Activated CD8-positive, alpha-beta T cell treated with anti-CD3 and anti-CD28 coated beads for 36 hours (primary cell): ENCODE measurements at regions not wholly inside any gene's neighbourhood (a gene's known extent, or its start where the extent isn't known, plus 50 kb on each side); places are given as distances from the start of the nearest gene placed in this dataset.

Experiments used
- ATAC-seq: fragments of 200-7000 bp; cut with Tn5 transposase; one replicate; pipeline ENCODE4 v1.10.0; 2021; ENCODE audit warnings: mild to moderate bottlenecking, moderate library complexity
- CTCF ChIA-PET: fragments of 350-600 bp; sonication (Branson Sonifier 250); formaldehyde crosslinking; loops from one replicate; lab custom pipeline; 2021; ENCODE audit warnings: antibody characterized with exemption; lab: Charles Lee
- POLR2A ChIA-PET: fragments of 350-600 bp; sonication (Branson Sonifier 250); formaldehyde crosslinking; loops from one replicate; lab custom pipeline; 2021; ENCODE audit warnings: antibody characterized with exemption; lab: Charles Lee
- DNase-seq: peaks from one replicate; pipeline ENCODE4 v3.0.0-alpha.2; 2020
- H3K27ac Mint-ChIP-seq: one replicate; pipeline ENCODE4 v1.8.0; 2021; ENCODE audit warnings: mild to moderate bottlenecking, mixed read lengths
- H3K27me3 Mint-ChIP-seq: one replicate; pipeline ENCODE4 v1.8.0; 2021; ENCODE audit warnings: mixed read lengths
- H3K36me3 Mint-ChIP-seq: one replicate; pipeline ENCODE4 v1.8.0; 2021; ENCODE audit warnings: low read depth, mixed read lengths
- H3K4me1 Mint-ChIP-seq: one replicate; pipeline ENCODE4 v1.8.0; 2021; ENCODE audit warnings: low read depth, mixed read lengths
- H3K4me3 Mint-ChIP-seq: one replicate; pipeline ENCODE4 v1.8.0; 2021; ENCODE audit warnings: mild to moderate bottlenecking, moderate library complexity, mixed read lengths
- H3K9me3 Mint-ChIP-seq: one replicate; pipeline ENCODE4 v1.8.0; 2021; ENCODE audit warnings: mixed read lengths
- CTCF ChIP-seq: fragments of 200-600 bp; IDR thresholded peaks from one replicate; pipeline ENCODE4 v1.8.0; 2022; ENCODE audit warnings: antibody characterized with exemption, mild to moderate bottlenecking
- intact Hi-C: fragments of 100-400 bp; cut with micrococcal nuclease; formaldehyde crosslinking; loops from one replicate; pipeline ENCODE4 v1.10.0; 2022

- TF ChIP-seq CTCF = no peak
- Mint-ChIP-seq H3K27ac (no peak overlapping the region), H3K36me3 (no peaks in the 10 kb centered on the region), H3K4me3 (no peak overlapping the region), H3K27me3 (no peaks in the 10 kb centered on the region), H3K4me1 (no peaks in the 10 kb centered on the region), H3K9me3 (no peaks in the 10 kb centered on the region)
- DNase-seq (no peak), ATAC-seq (no peak)
- intact Hi-C loops = no loop called here
- POLR2A ChIA-PET = no interaction called here
- CTCF ChIA-PET = interaction anchor here (1.5 kb wide), 1 partner anchor 123 kb away, joined by 4 read pairs; no protein-coding TSS in a partner anchor
Measured at GRCh38 chr18:56453631-56454030, 184.8 kb downstream of the TXNL1 start.

- TF ChIP-seq CTCF = no peak
- H3K4me3 Mint-ChIP-seq = no peak overlapping the region
- CTCF ChIA-PET = no interaction called here
- H3K4me1 Mint-ChIP-seq = no peaks in the 10 kb centered on the region
- H3K27ac Mint-ChIP-seq = no peak overlapping the region
- H3K36me3 Mint-ChIP-seq = no peaks in the 10 kb centered on the region
- ATAC-seq (no peak), DNase-seq (no peak)
- H3K27me3 Mint-ChIP-seq = peaks cover 2% of the 10 kb centered on the region
- POLR2A ChIA-PET = no interaction called here
- H3K9me3 Mint-ChIP-seq = no peaks in the 10 kb centered on the region
- intact Hi-C loops = no loop called here
Measured at GRCh38 chr18:56451188-56451587, 187.2 kb downstream of the TXNL1 start.

GRCh38 chr18:56448751-56449150, 189.6 kb downstream of the TXNL1 start:
- CTCF ChIA-PET = no interaction called here
- DNase-seq (no peak), ATAC-seq (no peak)
- Mint-ChIP-seq H3K9me3 (no peaks in the 10 kb centered on the region), H3K4me1 (no peaks in the 10 kb centered on the region), H3K27ac (no peak overlapping the region), H3K27me3 (peaks cover 2% of the 10 kb centered on the region), H3K4me3 (no peak overlapping the region), H3K36me3 (no peaks in the 10 kb centered on the region)
- intact Hi-C loops = no loop called here
- no peak for TF ChIP-seq CTCF
- POLR2A ChIA-PET = no interaction called here

- no peak for TF ChIP-seq CTCF
- ChIA-PET CTCF (no interaction called here), POLR2A (no interaction called here)
- H3K4me1 Mint-ChIP-seq = no peaks in the 10 kb centered on the region
- H3K9me3 Mint-ChIP-seq = no peaks in the 10 kb centered on the region
- no peak overlapping the region for H3K27ac Mint-ChIP-seq
- DNase-seq (no peak), ATAC-seq (no peak)
- no peak overlapping the region for H3K4me3 Mint-ChIP-seq
- H3K27me3 Mint-ChIP-seq = peaks cover 2% of the 10 kb centered on the region
- H3K36me3 Mint-ChIP-seq = no peaks in the 10 kb centered on the region
- intact Hi-C loops = no loop called here
Measured at GRCh38 chr18:56445422-56445821, 193.0 kb downstream of the TXNL1 start.

GRCh38 chr18:56444201-56444600, 194.2 kb downstream of the TXNL1 start:
- no peaks in the 10 kb centered on the region for H3K36me3 Mint-ChIP-seq
- DNase-seq (no peak), ATAC-seq (no peak)
- H3K27ac Mint-ChIP-seq = no peak overlapping the region
- H3K4me3 Mint-ChIP-seq = no peak overlapping the region
- H3K9me3 Mint-ChIP-seq = no peaks in the 10 kb centered on the region
- intact Hi-C loops = no loop called here
- ChIA-PET POLR2A (no interaction called here), CTCF (no interaction called here)
- no peak for TF ChIP-seq CTCF
- peaks cover 2% of the 10 kb centered on the region for H3K27me3 Mint-ChIP-seq
- H3K4me1 Mint-ChIP-seq = no peaks in the 10 kb centered on the region
